GM19452 (cell line): ENCODE measurements at regions not wholly inside any gene's neighbourhood (a gene's known extent, or its start where the extent isn't known, plus 50 kb on each side); places are given as distances from the start of the nearest gene placed in this dataset.
"Not testable (repeated sequence)": the region's sequence is repeated elsewhere in the genome, so short reads cannot be mapped to it uniquely, and the experiment has no call there.

Experiments
- ATAC-seq: cut with Tn5 transposase; IDR thresholded peaks from one replicate; pipeline ENCODE4 v1.9.1; 2021; ENCODE audit not compliant: unreplicated experiment

DNA sequence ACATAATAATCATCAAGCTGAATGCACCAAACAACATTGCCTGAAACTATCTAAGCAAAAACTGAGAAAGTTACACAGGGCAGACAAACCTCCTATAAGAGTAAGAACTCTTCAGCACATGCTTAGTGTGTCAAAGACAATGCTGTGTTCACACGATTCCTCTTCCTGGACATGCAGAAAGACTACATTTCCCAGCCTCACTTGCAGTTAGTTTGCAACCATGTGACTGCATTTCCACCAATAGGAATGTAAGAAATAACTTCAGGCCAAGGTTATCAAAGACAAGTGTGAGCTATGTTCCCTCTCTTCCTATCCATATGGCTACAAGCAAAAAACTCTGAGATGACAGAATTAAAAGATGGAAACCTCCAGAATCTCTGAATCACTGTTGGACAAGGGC is 109.8 kb downstream of the OTOP1 start:
- not testable (repeated sequence) for ATAC-seq

- not testable (repeated sequence) for ATAC-seq
These were observed 92.4 kb downstream of the OTOP1 start for GRCh38 chr4:4134368-4134767.

DNA sequence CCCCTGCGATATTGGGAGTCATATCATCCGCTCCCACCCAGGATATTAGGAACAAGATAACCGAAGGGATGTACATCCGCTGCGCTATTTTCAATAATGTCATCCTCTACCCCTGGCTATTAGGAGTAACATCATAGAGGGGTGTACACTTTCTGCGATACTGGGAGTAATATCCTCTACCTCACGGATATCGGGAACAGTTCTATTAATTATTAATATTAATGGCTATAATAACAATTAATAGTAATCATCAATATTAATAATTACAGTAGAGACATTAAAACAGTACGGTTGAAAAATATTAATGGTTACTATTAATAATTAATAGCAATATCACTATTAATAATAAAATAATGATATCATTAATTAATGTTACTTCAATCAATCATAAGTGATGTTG is 90.1 kb downstream of the OTOP1 start:
- not testable (repeated sequence) for ATAC-seq
